ENCODE measurements at regions not wholly inside any gene's neighbourhood (a gene's known extent, or its start where the extent isn't known, plus 50 kb on each side); places are given as distances from the start of the nearest gene placed in this dataset.

DNA sequence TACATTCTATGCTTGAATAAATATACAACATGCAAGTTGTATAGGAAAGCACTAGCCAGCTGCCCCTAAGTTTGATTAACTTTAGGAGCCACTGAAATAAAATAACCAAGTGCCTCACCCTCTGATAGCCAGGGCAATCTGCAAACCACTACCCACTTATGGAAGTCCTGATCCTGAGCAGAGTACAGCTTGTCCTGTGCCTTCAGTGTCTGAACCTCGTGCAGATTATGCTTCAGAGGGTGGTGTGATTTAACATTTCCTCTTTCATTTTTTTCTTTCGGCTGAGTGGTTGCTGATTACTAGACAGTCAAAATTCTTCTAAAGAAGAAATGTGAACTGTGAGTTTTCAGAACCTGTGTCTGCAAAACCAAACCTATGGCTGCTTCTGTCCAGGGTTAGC, 327.7 kb downstream of the PIK3R1 start:
- no peak for DNase-seq

DNA sequence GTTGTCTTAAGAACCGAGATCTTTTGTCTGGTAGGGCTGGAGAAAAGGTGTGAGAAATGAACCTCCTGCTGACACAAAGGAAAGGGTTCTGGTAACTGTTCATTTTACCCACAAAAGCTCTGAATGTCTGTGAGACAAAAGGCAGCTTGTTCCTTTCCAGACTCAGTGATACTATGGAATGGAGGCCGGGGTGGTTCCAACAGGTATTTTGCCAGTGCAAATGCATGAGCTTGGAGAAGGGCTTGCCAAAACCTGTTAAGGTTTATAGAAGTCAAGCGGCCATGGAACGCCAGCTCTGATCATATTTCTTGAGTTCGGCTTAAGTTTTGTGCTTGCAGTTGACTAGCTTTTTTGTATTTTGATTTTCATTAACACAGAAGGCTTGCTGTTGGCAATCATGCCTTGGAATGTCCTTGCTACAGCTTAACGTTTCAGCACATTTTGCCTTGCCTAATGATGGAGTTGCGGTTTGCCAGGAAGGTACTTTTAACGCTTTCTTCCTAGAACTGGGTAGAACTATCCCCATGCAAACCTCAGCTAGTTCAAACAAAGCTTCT, 328.6 kb downstream of the PIK3R1 start:
- no peak for DNase-seq

DNA sequence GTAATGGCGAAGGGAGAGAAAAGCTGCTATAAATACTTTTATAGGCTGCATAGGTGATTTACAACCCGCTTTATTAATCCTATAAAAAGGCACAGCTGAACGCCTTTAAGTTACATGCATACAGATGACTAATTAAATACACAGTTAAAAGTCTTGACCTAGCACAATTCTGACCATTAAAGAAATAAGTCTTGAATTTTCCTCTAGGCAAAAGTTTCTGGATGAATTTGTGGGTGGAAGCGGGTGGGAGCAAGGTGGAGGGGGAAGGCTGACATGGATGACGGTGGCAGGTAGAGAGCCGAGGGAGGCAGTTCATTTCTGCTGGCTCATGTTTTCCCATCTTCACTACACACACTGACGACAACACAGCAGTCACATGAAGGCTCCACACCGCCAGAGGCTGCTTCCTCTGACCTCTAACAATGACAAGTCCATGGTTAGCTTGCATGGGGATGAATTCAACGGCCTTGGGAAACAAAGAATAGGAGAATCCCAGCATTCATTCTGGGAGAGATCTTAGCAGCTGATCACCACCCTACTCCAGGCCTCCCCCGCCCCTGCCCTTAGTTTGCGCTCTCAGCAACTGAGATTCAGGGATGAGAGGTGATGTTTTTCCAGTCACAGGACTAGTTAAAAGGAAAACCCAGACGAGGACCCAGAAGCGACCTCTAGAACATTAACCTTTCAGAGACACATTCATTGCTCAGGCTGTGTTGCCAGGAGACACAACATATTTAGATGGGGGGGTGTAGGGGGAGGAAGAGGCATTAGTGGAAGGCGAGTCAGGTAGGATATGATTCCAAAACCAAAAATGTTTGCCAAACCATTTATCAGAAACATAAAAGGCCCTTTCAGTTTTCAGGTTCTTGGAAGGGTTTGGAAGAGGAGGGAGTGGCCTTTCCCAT, 329.3 kb downstream of the PIK3R1 start:
- DNase-seq: no peak

DNA sequence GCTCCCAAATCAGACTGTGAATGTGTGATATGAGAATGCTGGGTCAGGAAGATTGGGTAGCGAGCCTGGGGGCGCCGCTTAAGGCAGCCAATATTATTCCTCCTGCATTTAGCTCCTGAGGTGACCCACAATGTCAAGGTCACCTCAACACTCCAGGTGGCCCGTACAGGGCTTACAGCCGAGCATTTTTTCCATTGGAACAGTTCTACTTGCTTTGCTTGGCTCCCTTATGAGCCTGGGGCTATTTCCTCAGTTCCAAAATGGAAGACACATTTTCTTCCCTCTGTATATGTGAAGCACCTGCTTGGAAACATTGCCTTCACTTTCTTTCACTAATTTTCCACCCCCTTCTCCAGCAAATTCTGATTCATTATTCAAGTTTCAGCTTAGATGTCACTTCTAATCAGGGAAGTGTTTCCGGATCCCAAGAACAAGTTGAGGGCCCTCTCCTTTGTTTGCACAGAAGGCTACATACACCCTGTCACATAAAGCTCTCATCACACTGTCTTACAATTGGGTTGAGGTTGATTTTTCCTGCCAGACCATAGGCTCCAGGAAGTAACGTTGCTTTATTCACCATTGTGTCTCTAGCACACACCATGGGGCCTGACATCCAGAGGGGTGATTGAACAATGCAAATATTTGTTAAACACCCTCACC, 330.2 kb downstream of the PIK3R1 start:
- DNase-seq: no peak

DNA sequence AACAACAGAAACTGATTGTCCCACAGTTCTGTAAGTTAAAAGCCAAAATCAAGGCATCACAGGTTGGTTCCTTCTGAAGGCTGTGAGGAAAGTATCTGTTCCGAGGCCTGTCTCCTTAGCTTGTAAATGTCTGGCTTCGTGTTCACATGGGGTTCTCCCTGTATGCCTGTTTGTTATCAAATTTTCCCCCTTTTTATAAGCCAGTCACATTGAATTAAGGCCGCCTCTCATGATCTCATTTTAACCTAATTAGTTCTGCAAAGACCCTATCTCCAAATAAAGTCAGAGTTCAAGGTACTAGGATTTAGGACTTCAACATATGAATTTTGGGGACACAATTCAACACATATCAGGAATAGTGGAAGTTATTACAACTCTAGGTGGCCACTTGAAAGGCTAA, 331.5 kb downstream of the PIK3R1 start:
- DNase-seq: no peak

DNA sequence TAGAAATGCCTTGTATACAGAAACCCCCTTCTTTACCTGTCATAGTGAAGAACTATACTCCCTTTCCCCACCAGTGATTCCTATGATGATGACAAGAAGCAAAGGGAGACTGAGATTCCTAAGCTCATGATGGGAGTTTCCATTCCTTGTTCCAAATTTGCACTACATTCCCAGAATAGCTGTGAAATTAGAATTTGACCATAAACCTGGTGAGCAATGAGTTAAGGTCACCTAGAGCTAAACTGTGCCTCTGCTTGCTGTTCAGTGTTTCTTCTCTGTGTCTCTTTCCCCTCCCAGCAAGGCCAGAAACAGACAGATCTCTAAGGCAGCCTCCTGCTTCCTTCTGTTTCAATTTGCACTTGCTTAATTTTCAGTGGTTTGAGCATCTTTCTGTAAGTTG, 332.1 kb downstream of the PIK3R1 start:
- DNase-seq: no peak

DNA sequence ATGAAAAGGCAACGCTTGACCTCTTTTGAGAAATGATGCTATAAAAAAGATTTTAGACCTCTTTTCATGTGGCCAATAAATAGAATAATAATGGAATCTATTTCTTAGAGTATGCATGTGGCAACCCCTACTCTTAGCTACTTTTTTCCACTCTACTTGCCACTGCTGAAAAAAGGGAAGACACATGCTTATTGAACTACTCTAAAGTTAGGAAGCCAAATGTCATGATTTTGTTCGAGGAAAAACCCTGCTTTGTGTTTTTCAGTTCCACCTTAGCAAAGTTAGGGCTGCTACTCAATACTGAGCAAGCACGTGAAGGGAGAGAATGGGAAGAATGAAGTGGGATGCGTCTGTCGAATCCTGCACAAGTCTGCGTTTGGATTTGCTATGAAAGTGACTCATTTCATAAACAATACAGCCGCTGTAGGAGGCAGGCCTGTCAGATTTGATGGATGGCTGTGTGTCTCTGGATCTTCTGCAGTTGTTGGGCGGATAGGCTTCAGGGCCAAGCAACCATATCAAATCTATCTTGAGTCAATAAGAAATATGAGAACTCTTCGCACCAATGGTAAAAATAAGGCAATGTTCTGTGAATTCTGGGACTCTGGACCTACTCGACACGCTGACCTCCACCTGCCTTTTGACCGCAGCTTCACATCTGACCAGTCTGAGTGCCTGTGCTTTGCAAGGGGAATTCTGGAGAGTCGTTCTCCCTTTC, 333.6 kb downstream of the PIK3R1 start:
- DNase-seq: no peak

DNA sequence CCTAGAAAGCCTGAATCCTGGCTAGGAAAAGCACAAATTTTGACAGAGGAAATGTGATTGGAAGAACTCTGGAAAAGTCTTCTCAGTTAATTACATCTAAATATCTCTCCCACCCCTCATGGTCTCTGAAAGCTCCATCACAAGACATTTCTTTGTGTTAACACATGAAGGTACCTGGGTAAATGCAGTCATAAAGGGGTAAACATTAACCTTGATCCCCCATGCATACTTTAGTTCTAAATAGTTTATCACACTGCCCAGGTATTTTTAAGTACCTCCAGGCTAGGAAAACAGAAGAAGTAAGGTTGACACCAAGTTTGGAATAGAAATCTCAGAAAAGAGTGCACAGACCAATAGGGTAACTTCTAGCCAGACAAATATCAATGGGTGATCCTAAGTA, 334.5 kb downstream of the PIK3R1 start:
- no peak for DNase-seq

DNA sequence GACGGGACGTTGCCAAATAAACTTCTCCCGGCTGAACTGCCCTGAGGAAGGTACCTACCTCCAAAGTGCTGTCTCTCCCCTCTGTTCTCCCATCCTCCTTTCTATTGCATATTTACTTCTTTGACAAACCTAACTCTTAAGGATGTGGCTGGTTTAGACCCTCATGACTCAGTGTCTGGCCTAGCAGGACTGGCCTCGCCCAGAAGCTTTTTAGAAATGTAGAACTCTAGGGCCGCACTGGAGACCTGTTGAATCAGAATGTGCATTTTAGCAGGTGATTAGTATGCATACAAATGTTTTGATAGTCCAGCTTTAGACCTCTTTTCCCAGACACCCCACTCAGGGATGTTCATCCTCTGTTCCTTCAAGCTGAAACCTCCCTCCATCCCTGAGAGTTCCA, 335.9 kb downstream of the PIK3R1 start:
- DNase-seq: no peak

DNA sequence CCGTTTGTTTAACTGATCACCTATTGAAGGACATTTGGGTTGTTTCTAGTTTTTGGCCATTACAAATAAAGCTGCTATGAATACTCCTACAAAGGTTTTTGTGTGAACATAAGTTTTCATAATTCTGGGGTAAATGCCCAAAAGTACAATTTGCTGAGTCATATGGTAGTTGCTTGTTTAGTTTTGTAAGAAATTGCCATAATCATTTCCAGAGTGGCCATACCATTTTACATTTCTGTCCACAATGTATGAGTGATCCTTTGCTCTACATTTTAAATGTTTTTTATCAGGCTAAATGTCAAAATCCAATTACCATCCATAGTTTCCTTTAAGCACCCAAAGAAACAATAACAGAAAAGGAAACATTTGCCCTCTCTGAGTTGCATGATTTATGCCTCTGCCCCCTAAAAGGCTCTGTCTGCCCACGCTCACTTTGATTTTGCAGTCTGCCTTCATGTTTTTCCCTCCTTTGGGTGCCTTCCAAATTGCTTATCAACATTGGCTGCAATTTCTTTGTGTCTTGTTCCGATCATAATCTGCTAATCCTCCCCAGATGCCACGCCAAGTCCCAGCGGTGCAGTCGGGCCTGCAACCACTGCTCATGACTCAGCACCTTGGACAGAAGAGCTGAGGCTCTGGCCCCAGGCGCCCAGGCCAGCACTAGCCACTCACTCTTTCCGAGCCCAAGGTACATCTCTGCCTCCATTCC, 339.2 kb downstream of the PIK3R1 start:
- no peak for DNase-seq

DNA sequence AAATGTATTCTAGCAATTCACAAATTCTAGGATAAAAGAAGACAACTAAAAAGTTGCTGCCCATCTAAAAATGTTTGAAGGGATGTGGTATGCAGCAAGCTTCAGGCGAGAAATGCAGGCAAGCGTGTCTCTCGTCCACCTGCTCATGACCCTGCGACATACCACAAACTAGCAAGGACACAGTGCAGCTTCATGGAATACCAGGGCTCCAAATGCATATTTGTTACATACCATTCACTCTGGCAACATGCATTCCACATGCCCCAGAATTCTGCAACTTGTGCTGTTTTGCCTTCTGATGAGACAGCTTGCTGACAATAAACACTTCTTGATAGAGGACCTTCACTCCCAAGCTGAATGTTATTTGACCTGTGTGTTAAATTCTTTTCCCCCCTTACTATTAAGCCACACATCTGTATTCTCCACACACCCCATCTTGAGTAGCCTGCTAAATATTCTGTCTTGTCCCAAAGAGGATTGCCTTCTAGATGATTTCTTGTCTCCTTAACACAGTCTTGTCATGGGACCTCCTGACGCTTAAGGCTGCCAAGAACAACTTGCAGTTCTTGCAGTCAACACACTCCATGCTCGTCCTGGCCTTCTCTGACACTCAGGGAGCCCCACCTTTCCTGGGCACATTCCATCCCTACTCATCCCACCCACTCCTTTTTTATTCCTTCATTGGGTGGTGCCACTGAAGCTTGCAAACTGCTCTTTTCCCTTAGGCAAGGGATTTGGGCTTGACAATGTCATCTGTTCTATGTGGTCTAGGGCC, 340.5 kb downstream of the PIK3R1 start:
- DNase-seq: no peak

DNA sequence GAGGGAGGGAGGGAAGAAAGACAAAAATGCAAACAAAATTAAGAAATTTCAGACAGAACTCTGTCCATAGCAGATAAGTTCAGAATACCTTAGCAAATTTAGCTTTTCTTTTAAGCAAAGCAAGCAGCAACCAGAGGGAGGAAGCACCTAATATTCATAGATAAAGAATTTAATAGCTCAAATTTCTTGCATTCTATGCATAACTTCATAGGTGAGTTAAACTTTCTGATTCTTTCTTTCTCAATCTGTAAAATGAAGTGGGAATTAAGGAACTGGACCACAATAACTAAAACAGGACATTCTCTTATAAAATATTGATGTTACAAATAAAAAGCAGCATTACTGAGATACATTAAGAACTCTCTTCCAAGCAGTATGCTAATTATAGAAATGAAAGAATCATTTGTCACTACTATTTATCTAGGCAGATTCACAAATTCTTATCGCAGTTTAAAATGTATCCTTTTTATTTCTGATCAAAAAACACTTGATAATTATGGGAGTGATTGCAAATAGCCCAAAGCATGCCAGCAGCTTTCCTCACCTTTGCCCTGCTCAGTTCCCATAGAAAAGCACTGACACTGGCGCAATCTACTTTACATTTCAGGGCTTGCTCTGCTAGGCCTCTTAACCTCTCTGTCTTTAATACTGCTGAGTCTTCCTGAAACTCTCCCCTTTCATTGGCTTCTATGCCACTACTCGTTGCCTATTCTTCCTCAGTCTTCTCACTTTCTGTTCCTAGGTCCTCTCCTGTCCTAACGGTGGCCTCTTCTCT, 341.8 kb downstream of the PIK3R1 start:
- DNase-seq: no peak

DNA sequence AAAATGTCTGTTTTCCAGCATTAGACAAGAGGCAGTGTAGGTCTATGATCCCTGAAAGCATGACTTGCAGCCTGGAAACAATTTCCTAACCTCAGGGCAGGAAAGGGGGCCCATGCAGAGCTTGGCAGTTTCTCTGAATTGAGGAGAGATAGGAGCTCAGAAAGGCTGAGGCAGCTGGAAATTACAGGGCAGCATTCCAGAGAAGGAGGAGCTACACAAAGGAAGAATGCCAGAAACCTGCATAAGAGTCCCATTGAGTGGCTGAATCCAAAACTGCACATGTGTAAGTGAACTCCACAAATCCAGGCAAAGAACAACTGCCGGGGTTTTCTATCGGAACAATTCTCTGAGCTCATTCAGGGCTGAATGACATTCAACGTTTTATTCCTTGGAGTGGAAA, 346.8 kb downstream of the PIK3R1 start:
- DNase-seq: no peak

DNA sequence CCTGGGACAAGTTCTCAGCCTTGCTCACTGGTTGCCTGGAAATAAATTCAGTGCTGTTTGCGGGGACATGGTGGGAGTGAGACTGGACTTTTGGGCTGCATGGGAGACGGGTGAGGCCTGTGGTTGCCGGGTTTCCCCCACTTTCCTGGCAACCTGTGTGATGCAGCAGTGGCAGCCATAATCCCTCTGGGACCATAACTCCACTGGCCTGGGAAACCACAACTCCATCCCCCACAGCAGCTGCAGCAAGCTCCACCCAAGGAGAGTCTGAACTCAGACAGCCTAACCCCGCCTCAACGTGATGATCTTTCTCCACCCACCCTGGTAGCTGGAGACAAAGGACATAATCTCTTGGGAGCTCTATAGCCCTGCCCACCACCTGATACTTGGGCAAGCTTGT, 349.9 kb downstream of the PIK3R1 start:
- DNase-seq: no peak

DNA sequence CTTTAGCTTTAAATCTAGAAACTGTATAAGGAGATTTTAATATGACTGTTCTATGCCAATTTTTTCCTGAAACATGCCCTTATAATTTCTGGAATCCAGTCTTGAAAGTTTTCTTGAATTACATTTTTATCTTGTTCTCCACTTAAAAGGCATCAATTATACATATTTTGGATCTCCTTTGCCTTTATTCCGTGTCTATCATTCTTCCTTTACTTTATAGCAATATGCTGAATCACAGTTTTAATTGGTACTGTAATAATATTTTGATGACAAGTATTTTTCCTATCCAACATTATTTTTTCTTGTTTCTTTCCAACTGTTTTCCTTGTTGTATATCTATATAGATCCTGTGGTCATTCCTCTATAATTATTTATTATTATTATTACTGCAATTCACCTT, 361.2 kb downstream of the PIK3R1 start:
- no peak for DNase-seq

DNA sequence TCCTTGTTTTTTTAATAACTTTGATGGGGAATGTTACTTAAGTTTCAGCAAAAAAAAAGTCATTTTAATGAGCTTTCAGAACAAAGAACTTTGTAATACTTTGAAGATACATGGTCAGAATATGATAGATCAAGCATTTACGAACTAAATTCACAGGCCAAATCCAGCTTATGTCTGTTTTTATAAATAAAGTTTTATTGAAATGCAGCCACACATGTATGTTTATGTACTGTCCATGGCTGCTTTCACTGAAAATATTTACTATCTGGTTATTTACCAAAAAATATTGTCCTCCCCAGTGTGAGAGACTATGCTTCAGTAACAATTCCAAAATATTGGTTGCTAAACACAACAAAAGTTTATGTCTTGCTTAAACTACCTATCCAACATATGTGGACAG, 366.7 kb downstream of the PIK3R1 start:
- no peak for DNase-seq

DNA sequence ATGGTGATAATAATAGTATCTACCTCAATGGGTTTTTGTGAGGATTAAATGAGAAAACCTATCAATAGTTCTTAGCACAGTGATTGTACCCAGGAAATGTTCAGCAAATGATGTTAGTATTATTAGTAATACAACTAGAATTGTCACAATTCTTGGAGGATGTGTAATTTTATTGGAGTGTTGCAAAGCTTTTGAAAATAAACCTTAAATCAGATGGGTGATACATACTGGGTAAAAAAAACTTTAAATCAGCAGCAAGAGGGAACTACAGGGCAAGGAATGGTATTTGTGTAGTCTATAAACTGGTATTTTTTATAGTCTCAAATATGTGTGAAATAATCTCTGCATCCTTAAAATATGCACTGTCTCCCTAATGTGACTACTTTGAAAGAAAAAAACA, 371.6 kb downstream of the PIK3R1 start:
- DNase-seq: no peak

DNA sequence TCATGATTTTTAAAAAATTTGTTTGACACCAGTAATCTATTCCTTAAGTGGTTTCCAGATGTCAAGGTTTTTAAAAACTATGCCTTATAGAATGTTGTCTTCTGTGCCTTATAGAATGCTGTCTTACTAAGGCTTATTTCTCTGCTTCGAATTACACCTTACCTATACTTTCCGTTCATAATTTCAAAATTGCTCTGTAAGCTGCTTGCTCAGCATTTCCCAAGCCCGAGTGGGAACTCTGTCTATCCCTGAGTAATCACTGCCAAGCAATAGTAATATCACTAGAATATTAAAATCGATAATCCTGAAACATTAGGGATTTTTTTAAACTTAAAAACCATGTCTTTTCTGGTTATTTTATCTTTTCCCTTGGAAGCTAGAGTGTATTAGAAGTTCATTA, 376.3 kb downstream of the PIK3R1 start:
- DNase-seq: no peak

DNA sequence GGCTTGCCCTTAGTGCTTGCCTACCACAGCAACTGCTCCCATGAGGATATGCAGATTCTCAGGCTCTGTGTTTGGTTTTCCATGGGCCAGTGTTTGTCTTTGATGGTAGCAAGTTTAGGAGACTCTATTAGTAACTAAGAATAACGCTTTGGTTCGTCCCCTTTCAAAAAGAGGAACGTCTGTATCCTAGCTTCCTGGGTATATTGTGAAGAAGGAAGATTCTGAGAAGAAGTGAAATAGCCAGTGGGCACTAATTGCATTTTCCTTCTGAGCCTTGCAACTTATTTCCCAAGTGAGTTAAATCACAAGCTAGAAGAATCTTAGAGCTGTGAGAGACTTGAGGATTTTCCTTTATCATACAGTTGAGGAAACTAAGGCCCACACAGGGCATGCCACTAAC, 376.8 kb downstream of the PIK3R1 start:
- DNase-seq: no peak

DNA sequence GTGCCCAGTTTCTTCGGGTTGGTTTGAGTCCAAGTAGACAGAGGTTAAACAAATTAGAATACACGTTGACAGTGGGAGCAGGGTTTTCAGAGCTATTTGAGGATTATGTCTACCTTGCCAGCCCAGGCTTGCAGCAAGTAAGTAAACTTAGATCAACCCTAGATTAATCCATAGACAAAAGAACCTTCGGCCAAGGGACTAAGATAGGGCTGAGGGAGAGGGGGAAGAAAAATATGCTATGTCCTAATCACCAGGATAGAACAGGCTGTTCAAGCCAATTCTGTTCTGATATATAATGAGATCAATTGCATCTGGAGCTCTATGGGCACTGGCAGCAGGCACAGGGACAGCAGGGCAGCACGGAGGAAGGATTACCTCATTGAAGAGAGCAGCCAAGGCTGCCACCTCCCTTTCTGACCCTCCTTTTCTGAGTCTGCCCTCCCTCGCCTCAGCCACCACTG, 377.7 kb downstream of the PIK3R1 start:
- no peak for DNase-seq

DNA sequence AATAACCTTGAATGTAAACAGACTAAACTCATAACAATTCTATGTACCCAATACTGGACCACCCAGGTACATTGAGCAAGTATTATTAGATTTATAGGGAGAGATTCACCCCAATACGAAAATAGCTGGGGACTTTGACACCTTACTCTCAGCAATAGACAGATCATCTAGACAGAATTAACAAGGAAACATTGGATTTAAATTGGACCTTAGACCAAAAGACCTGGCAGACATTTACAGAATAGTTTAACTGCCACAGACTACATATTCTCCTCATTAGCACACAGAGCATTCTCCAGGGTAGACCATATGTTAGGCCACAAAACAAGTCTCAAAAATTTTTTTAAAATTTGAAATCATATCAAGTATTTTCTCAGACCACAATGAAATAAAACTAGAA, 397.4 kb downstream of the PIK3R1 start:
- no peak for DNase-seq
